ENCODE measurements at regions not wholly inside any gene's neighbourhood (a gene's known extent, or its start where the extent isn't known, plus 50 kb on each side); places are given as distances from the start of the nearest gene placed in this dataset.

DNA sequence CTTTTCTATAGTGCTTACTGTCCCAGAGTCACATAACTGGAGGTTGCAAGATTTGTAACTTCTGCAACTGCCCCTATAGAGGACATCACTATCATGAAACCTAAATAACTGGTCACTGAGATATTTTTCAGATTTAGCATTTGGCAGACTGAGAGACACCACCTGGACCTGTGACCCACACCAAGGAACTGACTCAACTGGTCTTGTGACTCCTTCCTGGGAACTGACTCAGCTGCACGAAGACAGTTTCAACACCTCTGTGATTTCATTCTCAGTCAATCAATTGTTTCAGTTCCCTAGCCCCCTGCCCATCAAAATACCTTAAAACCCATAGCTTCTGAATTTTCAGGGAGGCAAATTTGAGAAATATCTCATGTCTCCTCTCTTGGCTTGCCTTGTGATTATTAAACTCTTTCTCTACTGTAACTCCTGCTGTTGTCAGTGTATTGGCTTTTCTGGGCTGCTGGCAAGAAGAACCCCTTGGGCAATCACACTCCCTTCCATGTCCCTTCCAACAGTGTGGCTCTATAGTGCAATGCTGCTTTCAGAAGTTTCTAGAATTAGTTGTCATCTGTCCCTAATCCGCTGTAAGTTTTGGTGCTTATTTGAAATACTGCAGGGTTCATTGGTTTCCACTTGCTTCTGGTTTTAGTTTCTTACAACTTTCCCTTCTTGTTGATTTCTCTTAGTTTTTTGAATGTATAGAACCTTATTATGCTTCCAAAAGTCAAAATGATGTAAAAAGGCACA, 127.8 kb upstream of the ADCY1 start:
- DNase-seq (ENCODE audit: low read depth in 4 of 4, low spot score in 2 of 4): no peak

DNA sequence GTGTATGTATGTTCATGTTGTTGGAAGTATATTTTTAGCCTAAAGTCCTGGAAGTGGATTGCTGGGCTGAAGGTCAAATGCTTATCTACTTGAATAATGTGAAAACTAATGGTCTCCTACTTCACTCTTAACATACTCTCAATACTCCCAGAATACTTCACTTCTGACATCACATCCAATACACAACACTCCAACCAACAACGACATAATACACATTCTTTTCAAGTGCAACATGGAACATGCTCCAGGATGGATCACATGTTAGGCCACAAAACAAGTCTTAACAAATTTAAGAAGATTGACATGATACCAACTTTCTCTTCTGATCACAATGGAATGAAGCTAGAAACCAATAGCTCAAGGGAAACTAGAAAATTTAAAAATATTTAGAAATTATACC, 126.9 kb upstream of the ADCY1 start:
- DNase-seq (ENCODE audit: low read depth in 4 of 4, low spot score in 2 of 4): no peak

DNA sequence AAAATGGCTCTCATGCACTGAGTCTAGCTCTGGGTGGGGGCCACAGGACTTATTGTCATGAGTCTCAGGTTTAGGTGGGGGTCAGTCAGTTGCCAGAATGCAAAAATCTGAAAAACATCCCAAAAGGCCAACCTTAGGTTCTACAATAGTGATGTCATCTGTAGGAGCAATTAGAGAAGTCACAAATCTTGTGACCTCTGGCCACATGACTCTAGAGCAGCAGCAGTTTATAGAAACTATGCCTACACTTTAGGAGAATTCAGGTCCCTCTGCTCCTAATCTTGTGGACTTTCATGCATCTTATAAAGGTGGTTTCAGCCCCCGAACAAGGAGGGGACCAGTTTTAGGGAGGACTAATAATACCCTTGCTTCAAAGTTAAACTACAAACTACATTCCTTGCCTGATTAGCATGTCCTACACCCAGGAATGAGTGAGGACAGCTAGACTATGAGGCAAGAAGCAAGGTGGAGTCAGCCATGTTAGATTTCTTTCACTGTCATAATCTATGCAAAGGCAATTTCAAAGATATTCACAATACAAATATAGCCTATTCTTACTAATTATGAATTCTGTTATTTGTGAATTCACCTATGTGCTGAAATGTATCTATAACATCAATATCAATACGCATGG, 123.5 kb upstream of the ADCY1 start:
- no peak for DNase-seq (ENCODE audit: low read depth in 4 of 4, low spot score in 2 of 4)

DNA sequence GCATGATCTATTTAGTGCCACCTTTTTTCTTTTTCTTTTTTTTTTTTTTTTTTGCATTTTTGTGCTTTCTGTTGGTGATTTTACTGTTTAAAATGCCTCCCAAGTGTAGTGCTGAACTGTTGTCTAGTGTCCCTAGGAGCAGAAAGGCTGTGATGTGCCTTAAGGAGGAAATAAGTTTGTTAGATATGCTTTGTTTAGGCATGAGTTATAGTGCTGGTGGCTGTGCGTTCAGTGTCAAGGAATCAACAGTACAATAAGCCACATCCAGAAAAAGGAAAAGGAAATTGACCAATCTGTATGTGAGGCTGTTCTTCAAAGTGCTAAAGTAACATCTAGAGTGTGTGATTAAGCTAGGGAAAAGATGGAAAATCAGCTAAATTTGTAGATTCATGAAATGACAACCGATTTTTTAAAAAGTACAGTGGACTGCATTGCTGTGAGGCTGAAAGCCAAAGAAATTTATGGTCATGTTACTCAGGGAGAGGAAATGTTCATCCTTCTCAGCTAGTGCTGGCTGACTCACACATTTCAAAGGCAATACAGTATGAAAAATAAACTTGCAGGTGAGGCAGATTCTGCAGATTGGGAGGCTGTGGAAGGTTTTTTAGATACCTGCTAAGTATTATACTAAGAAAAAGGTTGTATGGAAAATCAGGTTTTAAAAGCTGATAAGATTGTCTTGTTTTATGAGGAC, 122.7 kb upstream of the ADCY1 start:
- no peak for DNase-seq (ENCODE audit: low read depth in 4 of 4, low spot score in 2 of 4)

DNA sequence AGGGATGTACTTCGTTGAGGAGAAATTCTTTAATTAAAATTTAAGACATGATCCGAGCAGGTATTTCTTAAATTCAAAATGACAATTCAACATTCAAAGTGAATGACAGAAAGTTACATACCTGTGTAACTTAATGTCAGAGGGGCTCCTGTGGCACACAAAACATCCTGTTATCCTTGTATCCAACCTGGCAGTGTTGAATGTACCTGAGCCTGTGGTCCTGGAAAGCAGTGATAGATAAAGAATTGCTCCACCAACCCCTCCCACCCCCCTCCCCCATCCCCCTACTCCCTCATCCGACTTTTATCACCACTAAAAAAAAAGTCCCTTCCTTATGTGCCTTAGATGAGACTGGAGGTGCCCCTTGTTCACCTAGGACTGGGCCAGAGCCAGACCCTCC, 119.4 kb upstream of the ADCY1 start:
- no peak for DNase-seq (ENCODE audit: low read depth in 4 of 4, low spot score in 2 of 4)

DNA sequence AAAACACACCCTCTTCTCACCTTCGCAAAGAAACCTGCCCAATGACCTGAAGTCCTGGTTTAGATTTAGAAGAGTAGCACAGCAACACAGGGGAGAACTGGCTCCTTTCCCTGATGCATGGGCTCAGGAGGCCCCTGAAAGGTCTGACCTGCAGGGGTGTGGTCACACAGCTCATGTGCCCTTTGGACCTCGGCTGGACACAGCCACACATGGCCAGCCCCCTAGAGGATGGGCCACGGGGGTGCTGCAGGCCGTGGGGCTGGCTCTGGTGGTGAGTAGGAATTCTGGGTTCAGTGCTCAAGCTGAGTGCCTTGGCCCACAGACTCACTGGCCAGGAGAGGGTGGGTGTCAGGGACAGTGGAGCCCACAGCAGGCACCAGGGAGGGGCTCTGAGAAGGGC, 118.5 kb upstream of the ADCY1 start:
- DNase-seq (ENCODE audit: low read depth in 4 of 4, low spot score in 2 of 4): no peak

DNA sequence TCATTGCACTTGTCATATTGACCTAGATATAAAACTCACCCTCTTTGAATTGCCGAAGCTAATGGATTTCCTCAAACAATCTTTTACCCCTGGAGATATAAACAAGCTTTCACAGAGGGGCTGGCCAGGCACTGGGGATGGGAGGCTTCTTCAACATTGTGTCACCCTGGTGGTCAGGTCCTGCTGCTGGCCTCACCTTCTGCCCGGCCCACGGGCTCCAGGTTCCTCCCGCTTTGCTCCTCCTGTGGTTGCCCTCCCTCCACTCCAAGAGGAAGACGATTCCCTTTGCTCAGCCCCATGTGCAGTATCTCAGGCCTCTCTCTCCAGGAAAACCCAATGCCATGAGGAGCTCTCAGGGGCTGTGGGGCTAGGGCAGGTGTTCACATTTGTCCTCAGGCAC, 118.1 kb upstream of the ADCY1 start:
- DNase-seq (ENCODE audit: low read depth in 4 of 4, low spot score in 2 of 4): no peak

DNA sequence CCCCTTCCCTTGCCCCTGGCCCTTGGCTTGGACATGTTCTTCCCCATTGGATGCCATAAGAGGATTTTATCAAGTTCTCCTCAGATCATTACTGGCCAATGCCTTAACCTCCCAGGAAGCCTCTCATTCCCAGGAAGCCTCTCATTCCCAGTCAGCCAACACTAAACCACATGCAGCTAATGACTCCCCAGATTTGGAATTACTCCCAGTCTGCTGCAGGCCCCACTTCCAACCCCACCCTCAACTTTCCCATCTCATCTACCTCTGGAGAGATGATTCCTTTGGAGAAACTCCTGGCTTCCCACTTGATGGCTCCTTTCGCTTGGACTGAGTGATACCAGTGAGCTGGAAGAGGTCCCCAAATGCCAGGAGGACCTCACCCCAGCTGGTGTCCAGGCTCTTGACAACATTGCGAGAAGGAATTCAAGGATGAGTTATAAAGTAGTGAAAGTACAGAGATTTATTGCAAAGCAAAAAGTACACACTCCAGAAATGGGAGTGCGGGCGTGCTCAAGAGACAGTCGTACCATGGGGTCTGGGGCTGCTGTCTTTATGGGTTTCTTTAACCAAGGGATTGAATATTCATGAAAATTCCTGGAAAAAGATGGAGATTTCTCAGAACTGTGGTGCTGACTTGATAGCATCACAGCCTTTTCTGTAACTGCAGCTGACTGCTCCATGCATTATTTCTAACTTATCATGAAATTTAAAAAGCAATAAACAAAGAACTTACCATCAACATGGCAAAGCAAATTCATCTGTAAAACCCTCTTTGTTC, 117.2 kb upstream of the ADCY1 start:
- DNase-seq (ENCODE audit: low read depth in 4 of 4, low spot score in 2 of 4): no peak

DNA sequence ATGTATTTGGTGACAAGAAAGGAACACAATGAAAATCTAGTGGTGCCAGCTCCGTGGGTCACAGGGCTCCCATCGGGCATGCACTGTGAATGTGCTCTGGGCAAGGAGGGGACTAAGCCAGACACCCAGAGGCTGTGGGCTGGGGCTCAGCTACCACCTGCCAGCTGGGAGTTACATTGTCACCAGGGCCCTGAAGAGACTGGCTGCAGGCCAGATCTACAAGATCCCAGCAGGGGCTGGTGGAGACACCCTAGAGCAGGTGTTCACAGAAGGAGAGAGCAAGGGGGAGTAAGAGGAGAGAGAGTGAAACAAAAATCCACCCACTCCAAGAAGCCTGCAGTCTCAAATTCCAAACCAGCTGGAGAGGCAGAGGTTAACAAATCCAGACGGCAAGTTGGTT, 116.6 kb upstream of the ADCY1 start:
- DNase-seq (ENCODE audit: low read depth in 4 of 4, low spot score in 2 of 4): no peak

DNA sequence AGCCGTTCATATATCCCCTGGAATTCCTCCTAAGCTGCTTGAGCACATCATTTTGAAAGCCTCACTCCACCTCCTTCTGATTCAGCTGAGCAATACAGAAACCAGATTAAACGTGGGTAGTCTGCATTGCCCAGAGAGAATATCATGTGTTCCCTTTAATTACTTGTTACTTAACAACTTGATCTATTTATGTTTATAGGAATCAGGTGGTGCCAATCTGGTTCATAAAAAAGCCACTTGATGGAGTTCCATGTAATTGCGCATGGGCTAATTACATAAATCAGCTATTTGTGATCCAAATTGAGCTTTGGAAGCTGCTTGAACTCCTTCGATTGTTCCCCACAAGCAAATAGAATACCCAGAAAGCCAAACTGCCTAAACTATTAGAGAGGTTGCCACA, 114.7 kb upstream of the ADCY1 start:
- no peak for DNase-seq (ENCODE audit: low read depth in 4 of 4, low spot score in 2 of 4)

DNA sequence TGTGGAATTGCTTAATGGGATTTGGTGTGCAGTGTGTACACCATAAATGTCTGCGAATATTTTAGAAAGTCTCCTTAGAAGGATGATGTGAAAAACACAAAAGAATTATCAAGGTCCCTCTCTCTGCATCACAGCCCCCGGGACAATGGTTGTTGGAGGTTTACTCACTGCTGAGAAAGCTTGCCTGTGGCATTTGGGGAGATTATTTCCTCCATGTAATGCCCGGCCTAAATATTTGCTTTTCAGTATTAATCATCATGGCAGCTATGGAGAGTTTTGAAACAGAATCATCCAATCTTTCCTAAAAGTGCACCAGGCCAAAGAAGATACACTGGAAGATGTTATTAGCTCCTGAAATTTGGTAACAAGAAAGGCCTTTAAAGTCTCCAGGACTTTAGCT, 113.8 kb upstream of the ADCY1 start:
- no peak for DNase-seq (ENCODE audit: low read depth in 4 of 4, low spot score in 2 of 4)

DNA sequence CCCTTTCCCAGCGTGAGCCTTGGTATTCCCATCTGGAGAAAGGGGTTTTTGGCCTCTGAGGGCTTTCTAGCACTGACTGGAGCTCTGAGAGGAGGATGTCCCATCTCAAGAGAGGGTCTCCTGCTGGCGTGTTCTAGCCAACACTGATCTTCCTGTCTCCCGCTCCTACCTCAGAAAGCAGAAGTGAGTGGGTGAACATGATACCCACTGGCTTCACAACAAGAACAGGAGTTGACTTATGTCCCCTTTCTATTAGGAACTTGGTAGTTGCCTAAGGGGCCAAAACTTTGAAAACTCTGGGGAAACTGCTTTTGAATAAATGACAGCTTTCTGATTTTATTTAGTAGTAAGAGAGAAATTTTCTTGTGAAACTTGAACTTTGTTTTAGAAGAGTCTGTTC, 113.1 kb upstream of the ADCY1 start:
- no peak for DNase-seq (ENCODE audit: low read depth in 4 of 4, low spot score in 2 of 4)

DNA sequence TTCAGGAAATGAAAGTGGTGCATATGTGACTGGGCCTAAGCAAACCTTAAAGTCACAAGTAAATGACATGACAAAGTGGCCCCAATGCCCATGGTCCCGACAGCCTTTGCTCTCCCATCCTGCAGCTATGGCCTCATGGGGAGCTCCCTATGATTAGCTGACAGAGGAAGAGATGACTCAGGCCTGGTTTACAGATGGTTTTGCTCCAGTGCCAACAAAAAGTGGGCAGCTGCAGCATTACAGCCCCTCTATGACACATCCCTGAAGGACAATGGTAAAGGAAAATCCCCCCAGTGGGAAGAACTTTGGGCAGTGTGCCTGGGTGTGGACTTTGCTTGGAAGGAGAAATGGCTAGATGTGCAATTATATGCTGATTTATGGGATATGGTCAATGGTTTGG, 105.1 kb upstream of the ADCY1 start:
- no peak for DNase-seq (ENCODE audit: low read depth in 4 of 4, low spot score in 2 of 4)

DNA sequence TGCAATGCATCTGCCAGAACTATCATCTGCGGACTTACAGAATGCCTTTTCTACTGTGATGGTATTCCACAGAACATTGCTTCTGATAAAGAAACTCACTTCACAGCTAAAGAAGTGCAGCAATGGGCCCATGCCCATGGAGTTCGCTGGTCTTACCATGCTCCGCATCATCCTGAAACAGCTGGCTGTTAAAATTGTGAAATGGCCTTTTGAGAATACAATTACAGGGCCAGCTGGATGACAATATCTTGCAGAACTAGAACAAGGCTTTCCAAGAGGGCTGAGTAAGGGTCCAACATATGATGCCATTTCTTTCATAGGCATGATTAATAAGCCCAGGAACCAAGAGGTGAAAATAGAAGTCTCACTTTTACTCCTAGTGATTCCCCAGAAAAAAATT, 104.1 kb upstream of the ADCY1 start:
- DNase-seq (ENCODE audit: low read depth in 4 of 4, low spot score in 2 of 4): no peak

DNA sequence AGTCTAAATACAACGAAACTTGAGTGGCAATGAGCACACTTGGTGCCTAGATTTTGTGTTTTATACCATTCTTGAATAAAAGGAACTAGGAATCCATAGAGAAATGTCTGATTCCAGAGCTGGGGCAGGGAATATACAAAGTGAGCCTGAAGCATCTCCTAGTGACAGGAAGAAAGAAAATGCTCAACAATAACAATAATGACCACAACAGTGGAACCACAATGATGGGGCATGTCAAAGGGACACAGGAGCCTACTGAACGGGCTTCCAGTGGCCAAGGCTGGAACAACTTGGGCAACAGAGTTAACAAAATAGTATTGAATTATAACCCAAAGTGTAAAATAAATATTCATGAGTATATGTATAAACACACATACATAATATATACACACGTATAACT, 94.4 kb upstream of the ADCY1 start:
- DNase-seq (ENCODE audit: low read depth in 4 of 4, low spot score in 2 of 4): no peak

DNA sequence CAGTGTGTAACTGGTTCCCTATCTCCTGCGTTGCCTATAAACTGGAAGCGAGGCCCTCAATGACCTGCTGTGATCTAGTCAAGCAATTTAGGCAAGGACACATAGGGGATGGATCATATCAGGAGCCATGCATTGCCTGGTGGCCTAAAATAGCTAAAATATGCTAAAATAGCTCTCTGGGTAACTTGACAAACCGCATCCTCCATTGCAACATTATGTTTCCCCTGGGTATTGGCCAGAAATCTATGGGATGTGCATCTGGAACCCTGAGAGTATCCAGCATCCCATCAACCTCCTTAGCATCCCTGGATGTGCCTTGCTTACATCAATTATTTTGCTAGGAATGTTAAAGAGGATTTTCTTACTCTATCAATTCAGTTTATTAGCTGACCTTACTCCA, 91.7 kb upstream of the ADCY1 start:
- no peak for DNase-seq (ENCODE audit: low read depth in 4 of 4, low spot score in 2 of 4)

DNA sequence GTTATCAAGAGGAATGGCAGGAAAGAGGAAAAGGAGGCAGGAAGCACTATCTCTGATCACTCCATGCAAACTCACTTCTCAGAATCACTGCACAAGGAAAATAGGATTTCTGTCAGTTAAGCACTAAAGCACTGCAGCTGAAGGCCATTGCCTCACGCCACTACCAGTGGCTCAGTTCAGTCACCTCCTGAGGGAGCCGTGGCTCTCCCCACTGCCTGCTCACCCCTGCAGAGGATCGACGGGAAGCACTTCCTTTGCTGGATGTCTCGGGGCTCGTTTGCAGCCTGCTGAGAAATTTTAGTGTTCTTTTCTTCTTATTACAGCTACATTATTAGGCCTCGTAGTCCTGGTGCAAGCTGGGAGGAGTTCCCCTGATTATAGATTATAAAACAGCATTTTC, 90.1 kb upstream of the ADCY1 start:
- DNase-seq (ENCODE audit: low read depth in 4 of 4, low spot score in 2 of 4): no peak

DNA sequence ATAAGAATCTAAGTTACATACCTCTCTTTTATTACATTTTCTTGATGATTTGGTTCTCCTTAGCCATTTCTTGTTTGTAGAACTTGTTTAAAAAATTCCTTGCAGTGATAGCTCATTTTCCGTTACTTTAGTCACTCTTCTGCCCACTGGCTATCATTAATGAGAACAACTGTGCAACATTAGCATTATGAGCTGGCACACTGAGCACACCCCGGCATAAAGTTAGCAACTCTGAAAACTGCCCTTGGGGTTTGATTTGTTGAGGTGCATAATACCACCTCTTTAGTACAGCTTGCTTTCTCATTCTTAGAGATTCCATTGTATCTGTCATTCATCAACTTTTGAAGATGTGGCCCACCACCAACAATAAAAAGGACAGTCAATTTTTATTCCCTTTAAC, 87.6 kb upstream of the ADCY1 start:
- DNase-seq (ENCODE audit: low read depth in 4 of 4, low spot score in 2 of 4): no peak

DNA sequence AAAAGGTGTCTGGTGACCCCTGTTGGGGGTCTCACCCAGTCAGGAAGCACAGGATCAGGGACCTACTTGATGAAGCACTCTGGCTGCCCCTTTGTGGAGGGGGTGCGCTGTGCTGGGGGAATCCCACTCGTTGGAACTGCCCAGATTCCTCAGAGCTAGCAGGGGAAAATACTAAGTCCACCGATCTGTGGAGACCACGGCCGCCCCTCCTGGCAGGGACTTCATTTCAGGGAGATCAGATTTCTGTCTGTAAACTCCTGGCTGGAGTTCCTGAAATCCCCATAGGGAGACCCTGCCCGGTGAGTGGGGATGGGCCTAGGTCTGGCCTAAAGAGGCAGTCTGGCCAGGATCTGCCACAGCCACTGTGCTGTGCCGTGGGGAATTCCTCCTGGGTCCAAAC, 79.3 kb upstream of the ADCY1 start:
- DNase-seq (ENCODE audit: low read depth in 4 of 4, low spot score in 2 of 4): no peak

DNA sequence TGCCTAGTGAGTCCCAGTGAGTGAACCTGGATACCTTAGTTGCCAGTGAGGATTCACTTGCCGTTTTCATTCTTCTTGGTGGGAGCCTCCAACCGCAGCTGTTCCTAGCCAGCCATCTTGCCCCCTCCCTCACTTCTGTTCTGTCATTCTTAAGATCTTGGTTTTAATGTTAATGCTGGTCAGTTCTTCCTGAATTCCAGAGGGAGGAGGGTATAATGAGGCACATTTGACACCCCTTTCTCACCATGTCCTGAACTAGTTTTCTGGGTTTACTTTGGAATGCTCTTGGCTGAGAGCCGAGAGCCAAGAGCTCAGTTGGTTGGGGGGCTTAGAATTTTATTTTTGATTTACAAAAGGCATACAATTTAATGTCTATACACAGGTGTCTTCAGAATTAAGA, 78.5 kb upstream of the ADCY1 start:
- no peak for DNase-seq (ENCODE audit: low read depth in 4 of 4, low spot score in 2 of 4)

DNA sequence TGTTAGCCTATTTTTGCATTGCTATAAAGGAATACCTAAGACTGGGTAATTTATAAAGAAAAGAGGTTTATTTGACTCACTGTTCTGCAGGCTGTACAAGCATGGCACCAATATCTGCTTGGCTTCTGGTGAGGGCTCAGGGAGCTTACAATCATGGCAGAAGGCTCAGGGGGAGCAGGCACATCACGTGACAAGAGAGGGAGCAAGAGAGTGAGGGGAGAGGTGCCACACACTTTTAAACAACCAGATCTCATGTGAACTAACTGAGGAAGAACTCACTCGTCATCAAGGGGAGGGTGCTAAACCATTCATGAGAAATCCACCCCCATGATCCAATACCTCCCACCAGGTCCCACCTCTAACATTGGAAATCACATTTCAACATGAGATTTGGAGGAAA, 73.9 kb upstream of the ADCY1 start:
- DNase-seq (ENCODE audit: low read depth in 4 of 4, low spot score in 2 of 4): no peak

Data from left renal cortex interstitium (tissue), 4 donors.